GM12891 (cell line): ENCODE measurements at regions not wholly inside any gene's neighbourhood (a gene's known extent, or its start where the extent isn't known, plus 50 kb on each side); places are given as distances from the start of the nearest gene placed in this dataset.
"Not testable (repeated sequence)": the region's sequence is repeated elsewhere in the genome, so short reads cannot be mapped to it uniquely, and the experiment has no call there.

Experiments
- DNase-seq: peaks from one replicate; pipeline ENCODE4 v3.0.0; 2011; ENCODE audit warnings: low spot score; ENCODE audit not compliant: insufficient read length
- FAIRE-seq: peaks from 2 replicates; lab custom pipeline; 2011; peaks lifted over from hg19 to GRCh38; lab: Jason Lieb, UNC
- PAX5 ChIP-seq: IDR thresholded peaks from 2 replicates; pipeline ENCODE4 v1.6.1; 2011; ENCODE audit warnings: low read length, moderate library complexity, mild to moderate bottlenecking; ENCODE audit not compliant: insufficient read depth, severe bottlenecking
- POLR2A ChIP-seq: IDR thresholded peaks from 2 replicates; pipeline ENCODE4 v1.6.1; 2011; ENCODE audit warnings: low read depth, low read length, control low read depth
- POLR2AphosphoS5 ChIP-seq: IDR thresholded peaks from 2 replicates; pipeline ENCODE4 v1.6.1; 2011; ENCODE audit warnings: low read depth, low read length, control low read depth
- POU2F2 ChIP-seq: IDR thresholded peaks from 2 replicates; pipeline ENCODE4 v1.6.1; 2011; ENCODE audit warnings: low read depth, mild to moderate bottlenecking, control low read depth, low read length, moderate library complexity
- SPI1 ChIP-seq: IDR thresholded peaks from 2 replicates; pipeline ENCODE4 v1.6.1; 2011; ENCODE audit warnings: low read depth, low read length, control low read depth
- TAF1 ChIP-seq: IDR thresholded peaks from 2 replicates; pipeline ENCODE4 v1.6.1; 2011; ENCODE audit warnings: low read depth, low read length, control low read depth

DNA sequence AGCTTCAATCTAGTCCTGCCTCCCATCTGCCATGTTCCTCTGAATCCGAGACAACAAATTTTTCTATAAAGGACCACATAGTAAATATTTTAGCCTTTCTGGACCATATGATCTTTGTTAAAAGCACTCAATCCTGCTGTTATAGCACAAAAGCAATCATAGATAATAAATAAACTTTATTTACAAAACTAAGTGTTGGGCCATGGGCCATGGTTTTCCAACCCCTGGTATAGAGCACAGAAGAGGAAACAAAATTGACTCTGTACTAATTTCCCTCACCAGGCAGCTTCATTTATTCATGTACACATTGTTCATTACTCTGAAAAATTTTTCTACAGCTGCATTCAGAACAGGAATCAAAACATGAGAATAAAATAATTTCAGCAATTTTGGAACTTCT, 288.9 kb downstream of the AGTPBP1 start:
- FAIRE-seq (no peak), DNase-seq (no peak)
- no peak for TF ChIP-seq SPI1
- no peak for TF ChIP-seq PAX5
- no peak for TF ChIP-seq TAF1
- TF ChIP-seq POU2F2 = no peak
- no peak for TF ChIP-seq POLR2A
- TF ChIP-seq POLR2AphosphoS5 = no peak

DNA sequence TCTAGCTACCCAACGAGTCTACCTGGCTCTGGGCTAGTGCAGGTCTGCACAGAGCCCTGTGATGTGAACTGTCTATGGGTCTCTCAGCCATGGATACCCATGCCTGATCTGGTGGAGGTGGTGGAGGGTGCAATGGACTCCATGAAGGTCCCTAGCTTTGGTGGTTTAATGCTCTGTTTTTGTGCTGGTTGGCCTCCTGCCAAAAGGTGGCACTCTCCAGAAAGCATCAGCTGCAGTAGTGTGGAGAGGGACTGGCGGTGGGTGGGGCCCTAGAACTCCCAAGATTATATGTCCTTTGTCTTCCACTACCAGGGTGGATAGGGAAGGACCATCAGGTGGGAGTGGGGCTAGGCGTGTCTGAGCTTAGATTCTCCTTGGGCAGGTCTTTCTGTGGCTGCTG, 290.1 kb downstream of the AGTPBP1 start:
- no peak for FAIRE-seq
- DNase-seq = no peak
- TF ChIP-seq PAX5 (no peak), POLR2AphosphoS5 (no peak), POLR2A (no peak), TAF1 (no peak), SPI1 (no peak), POU2F2 (no peak)

DNA sequence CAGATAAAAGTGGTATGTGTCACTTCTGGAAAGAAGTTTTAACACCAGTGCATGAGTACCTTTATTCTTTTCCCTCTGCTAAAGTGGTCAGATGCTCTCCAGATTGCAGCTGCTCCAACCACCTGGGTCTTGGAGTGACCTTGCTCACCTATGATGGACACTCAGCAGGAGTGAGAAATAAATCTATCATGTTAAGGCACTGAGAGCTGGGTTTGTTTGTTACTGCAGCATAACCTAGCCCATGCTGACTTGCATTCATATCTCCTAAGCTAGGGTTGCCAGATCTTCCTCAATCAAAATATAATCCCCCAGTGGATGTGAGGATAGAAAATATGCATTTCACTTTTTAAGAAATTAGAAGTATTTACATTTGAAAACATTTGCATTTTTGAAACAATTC, 295.9 kb downstream of the AGTPBP1 start:
- TF ChIP-seq TAF1 = no peak
- TF ChIP-seq SPI1 = no peak
- no peak for TF ChIP-seq POLR2AphosphoS5
- TF ChIP-seq PAX5 = no peak
- no peak for TF ChIP-seq POLR2A
- no peak for TF ChIP-seq POU2F2
- FAIRE-seq (no peak), DNase-seq (no peak)

DNA sequence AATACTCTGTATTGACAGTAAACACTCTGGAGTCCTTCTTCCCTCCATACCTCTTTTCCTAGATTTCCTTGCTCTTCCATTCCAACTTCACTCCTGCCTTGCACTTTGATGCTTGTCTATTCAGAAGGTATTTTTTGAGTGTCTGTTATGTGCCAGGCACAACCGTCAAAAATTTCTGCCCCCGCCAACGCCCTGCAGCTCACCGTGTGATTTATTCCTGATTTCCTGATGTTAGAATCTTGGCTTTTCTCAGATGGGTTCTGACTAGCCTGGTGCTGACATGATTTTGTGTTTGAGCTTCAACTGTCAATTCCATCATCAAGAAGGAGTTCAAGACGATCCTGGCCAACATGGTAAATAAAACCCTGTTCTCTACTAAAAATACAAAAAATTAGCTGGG, 297.5 kb downstream of the AGTPBP1 start:
- no peak for FAIRE-seq
- TF ChIP-seq POLR2A = no peak
- no peak for TF ChIP-seq POU2F2
- no peak for TF ChIP-seq PAX5
- no peak for TF ChIP-seq SPI1
- TF ChIP-seq TAF1 = no peak
- TF ChIP-seq POLR2AphosphoS5 = no peak
- no peak for DNase-seq

DNA sequence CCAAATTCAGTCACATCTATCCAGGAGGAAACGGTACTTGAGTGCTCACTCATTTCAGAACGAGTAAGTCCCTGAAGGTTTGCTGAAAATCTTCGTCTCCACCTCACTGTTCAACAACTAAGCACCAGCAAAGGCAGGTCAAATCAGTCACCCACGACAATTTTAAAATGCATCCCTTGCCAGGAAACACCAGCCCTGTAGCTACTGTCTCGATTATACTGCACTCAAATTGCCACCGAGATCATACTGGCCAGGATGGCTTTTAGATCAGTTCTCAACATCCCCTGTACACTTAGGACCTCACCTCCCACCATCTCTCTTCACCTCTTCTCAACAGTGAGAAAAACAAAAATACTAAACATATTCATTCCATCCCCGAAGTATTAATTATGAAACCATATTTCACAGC, 298.6 kb downstream of the AGTPBP1 start:
- FAIRE-seq = peak; percentile 59
- TF ChIP-seq SPI1 (0 out of 2 replicates have a peak, but pooled peaks have one; percentile 29), POU2F2 (no peak), POLR2A (no peak)
- DNase-seq = no peak

DNA sequence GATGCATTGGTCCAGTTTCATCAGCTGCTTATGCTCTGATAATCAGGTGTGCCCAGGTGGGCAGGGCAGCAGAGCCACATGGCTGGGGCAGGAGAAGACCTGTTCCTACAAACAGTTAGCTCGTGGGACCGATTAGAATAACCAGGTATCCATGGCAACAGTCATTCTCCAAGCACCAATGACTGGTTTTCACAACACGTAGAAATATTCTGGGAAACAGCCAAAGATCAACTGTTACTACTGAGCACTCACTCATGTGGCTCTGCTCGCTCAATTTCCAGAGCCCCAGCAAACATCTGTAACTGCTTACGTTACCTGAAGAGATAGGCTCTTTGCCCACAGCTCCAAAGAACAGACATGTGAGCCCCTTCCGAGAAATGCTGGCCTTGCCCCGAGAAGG, 302.0 kb downstream of the AGTPBP1 start:
- no peak for FAIRE-seq
- TF ChIP-seq PAX5 (no peak), SPI1 (no peak), POLR2A (no peak), POLR2AphosphoS5 (no peak), POU2F2 (no peak), TAF1 (no peak)
- DNase-seq = no peak

DNA sequence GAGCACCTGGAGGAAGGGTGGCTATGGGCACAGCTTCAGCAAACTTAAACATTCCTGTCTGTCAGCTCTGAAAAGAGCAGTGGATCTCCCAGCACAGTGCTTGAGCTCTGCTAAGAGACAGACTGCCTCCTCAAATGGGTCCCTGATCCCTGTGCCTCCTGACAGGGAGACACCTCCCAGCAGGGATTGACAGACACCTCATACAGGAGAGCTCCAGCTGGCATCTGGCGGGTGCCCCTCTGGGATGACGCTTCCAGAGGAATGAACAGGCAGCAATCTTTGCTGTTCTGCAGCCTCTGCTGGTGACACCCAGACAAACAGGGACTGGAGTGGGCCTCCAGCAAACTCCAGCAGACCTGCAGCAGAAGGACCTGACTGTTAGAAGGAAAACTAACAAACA, 307.8 kb downstream of the AGTPBP1 start:
- FAIRE-seq, DNase-seq: not testable (repeated sequence)

DNA sequence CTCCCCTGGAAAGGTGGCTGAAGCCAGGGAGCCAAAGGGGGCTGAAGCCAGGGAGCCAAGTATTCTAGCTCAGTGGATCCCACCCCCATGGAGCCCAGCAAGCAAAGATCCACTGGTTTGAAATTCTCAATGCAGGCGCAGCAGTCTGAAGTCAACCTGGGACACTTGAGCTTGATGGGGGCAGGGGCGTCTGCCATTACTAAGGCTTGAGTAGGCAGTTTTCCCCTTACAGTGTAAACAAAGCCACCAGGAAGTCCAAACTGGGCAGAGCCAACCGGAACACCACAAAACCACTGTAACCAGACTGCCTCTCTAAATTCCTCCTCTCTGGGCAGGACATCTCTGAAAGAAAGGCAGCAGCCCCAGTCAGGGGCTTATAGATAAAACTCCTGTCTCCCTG, 308.2 kb downstream of the AGTPBP1 start:
- not testable (repeated sequence) for DNase-seq, FAIRE-seq

DNA sequence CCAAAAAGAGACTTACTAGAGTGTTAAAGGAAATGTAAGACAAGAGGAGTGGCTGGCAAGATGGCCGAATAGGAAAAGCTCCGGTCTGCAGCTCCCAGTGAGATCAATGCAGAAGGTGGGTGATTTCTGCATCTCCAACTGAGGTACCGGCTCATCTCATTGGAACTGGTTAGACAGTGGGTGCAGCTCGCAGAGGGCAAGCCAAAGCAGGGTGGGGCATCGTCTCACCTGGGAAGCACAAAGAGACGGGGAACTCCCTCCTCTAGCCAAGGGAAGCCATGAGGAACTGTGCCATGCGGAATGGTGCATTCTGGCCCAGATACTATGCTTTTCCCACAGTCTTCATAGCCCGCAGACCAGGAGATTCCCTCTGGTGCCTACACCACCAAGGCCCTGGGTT, 308.7 kb downstream of the AGTPBP1 start:
- TF ChIP-seq POLR2A = no peak
- TF ChIP-seq POLR2AphosphoS5 = no peak
- no peak for TF ChIP-seq PAX5
- no peak for TF ChIP-seq POU2F2
- TF ChIP-seq SPI1 = no peak
- TF ChIP-seq TAF1 = no peak
- DNase-seq = no peak
- no peak for FAIRE-seq

DNA sequence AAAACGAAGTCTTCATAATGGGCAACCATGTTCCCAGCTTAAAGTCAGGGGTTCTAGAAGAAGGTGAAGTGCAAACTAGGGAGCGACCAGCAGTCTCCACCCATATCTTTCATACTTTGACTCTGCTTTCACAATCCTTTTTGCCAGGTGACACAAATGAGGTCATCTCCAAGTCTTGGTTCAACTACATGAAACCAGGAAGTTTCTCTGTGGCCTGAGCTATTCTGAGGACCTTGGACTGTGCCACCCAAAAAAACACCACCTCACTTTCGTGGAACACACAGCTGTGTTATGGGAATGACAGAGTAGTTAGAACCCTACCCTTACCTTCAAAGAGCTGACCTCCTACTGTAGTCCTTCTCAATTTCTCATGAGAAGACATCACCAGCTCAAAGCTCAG, 309.2 kb downstream of the AGTPBP1 start:
- TF ChIP-seq POU2F2 (no peak), POLR2A (no peak), PAX5 (no peak), TAF1 (no peak), SPI1 (no peak), POLR2AphosphoS5 (no peak)
- FAIRE-seq = no peak

DNA sequence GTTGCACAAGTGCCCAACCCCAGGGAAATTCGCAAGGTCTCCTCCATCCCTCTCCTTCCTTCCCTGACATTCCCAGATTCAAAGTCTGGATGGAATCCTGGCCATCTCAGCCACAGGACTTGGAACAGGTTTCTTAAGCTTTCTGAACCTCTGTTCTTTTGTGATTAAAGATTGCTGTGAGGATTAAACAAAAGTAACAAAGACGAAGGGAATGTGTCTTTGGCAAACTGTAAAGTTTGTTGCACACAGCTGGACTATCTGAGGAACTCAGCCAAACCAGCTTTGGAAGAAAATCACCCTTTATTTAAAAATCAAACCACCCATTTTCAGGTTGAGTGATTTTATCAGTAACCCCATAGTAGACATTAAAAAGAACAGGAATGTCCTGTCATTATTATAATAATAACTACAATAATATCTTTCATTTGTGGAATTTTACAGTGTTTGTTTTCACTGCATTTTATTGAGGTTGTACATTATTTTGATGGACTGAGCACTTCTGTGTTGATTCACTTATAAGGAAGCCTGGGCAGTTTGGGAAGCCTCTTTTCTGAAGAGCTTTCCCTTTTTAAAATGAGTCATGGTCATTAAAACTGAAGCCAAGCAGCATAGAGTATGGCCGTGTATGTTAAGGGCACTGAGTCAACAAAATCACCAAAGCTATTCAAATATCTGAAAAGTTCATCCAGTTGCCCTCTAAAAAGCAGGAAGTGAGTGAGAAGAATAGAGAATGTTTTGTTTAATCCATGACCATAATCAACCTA, 310.2 kb downstream of the AGTPBP1 start:
- TF ChIP-seq POU2F2 = no peak
- TF ChIP-seq SPI1 = no peak
- TF ChIP-seq POLR2A = no peak
- TF ChIP-seq TAF1 = no peak
- no peak for TF ChIP-seq PAX5
- no peak for TF ChIP-seq POLR2AphosphoS5
- DNase-seq (no peak), FAIRE-seq (no peak)

More for the DNA sequence above, 309.2 kb downstream of the AGTPBP1 start:
- DNase-seq = no peak
